Upper lobe of right lung (tissue), 1 donor: ENCODE measurements at regions not wholly inside any gene's neighbourhood (a gene's known extent, or its start where the extent isn't known, plus 50 kb on each side); places are given as distances from the start of the nearest gene placed in this dataset.
"Not testable (repeated sequence)": the region's sequence is repeated elsewhere in the genome, so short reads cannot be mapped to it uniquely, and the experiment has no call there.

Experiments used
- ATAC-seq: fragments of 200-7000 bp; cut with Tn5 transposase; one replicate; pipeline ENCODE4 v1.9.1; 2020; ENCODE audit warnings: mild to moderate bottlenecking, moderate library complexity
- DNase-seq: peaks from one replicate; pipeline ENCODE4 v3.0.0-alpha.2; 2020
- H3K27ac ChIP-seq: fragments of 200-600 bp; one replicate; pipeline ENCODE4 v1.8.0; 2022
- H3K27me3 ChIP-seq: fragments of 200-600 bp; one replicate; pipeline ENCODE4 v1.8.0; 2022; ENCODE audit warnings: mild to moderate bottlenecking
- H3K36me3 ChIP-seq: fragments of 200-600 bp; one replicate; pipeline ENCODE4 v1.8.0; 2022
- H3K4me1 ChIP-seq: fragments of 200-600 bp; one replicate; pipeline ENCODE4 v1.8.0; 2022
- H3K4me3 ChIP-seq: fragments of 200-600 bp; one replicate; pipeline ENCODE4 v1.8.0; 2022; ENCODE audit warnings: mild to moderate bottlenecking
- H3K9me3 ChIP-seq: fragments of 200-600 bp; one replicate; pipeline ENCODE4 v1.8.0; 2022
- intact Hi-C: fragments of 100-400 bp; cut with DNase I; formaldehyde crosslinking; loops from one replicate; pipeline ENCODE4 v1.11.0; 2022
- TF ChIP-seq, protein P1 (sequence below): fragments of 200-600 bp; IDR thresholded peaks from one replicate; pipeline ENCODE4 v1.8.0; 2022; ENCODE audit warnings: antibody characterized with exemption
- donor health status: DM: no; HTN: yes; CAD: no; lungs with severe emphysema.

DNA sequence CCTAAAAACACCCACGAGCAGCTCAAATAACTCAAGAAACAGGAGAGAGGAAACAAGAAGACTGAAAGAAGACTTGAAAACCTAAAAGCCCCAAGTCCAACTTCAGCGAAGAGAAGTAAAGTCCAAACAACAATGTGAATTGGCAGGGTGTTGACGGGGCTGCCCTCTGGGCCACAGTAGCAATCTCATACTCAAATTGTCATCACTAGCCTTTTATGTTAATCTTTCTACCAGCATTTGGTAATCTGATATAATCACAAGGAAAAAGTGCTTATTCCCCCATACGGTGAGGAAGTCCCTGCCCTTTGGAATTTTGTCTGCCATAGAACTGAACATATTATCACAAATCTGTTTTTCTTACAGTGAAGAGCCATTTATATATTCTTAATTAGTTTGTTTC is 51.5 kb upstream of the IFNE start:
- DNase-seq (no peak), ATAC-seq (no peak)

DNA sequence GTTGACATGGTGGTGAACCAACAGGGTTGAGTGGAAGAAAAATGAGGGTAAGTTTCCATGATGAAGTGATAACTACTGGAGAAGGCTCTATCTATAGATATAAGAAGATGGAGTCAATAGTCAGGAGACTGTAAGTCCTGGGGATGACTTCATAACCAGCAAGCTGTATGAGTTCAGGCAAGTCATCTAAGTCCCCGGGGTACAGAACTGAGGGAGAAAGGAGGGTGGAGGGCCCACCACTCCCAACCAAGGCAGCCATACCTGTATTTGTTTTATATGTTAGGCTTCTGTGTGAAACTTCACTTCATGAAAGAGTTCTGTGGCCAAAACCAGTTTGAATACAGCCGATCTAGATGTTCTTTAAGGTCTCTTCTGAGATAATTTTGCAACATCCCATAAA is 53.3 kb upstream of the IFNE start:
- no peaks in the 10 kb centered on the region for H3K4me1 ChIP-seq
- intact Hi-C loops = no loop called here
- no peaks in the 10 kb centered on the region for H3K9me3 ChIP-seq
- no peak overlapping the region for H3K4me3 ChIP-seq
- TF ChIP-seq, protein P1, sequence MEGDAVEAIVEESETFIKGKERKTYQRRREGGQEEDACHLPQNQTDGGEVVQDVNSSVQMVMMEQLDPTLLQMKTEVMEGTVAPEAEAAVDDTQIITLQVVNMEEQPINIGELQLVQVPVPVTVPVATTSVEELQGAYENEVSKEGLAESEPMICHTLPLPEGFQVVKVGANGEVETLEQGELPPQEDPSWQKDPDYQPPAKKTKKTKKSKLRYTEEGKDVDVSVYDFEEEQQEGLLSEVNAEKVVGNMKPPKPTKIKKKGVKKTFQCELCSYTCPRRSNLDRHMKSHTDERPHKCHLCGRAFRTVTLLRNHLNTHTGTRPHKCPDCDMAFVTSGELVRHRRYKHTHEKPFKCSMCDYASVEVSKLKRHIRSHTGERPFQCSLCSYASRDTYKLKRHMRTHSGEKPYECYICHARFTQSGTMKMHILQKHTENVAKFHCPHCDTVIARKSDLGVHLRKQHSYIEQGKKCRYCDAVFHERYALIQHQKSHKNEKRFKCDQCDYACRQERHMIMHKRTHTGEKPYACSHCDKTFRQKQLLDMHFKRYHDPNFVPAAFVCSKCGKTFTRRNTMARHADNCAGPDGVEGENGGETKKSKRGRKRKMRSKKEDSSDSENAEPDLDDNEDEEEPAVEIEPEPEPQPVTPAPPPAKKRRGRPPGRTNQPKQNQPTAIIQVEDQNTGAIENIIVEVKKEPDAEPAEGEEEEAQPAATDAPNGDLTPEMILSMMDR = no peak
- ATAC-seq = no peak
- no peak for DNase-seq
- peaks cover 6% of the 10 kb centered on the region for H3K27me3 ChIP-seq
- no peaks in the 10 kb centered on the region for H3K36me3 ChIP-seq
- no peak overlapping the region for H3K27ac ChIP-seq

More for the DNA sequence above, 51.5 kb upstream of the IFNE start:
- Histone ChIP-seq H3K4me3 (no peak overlapping the region), H3K9me3 (no peaks in the 10 kb centered on the region), H3K27me3 (peaks cover 6% of the 10 kb centered on the region), H3K4me1 (no peaks in the 10 kb centered on the region), H3K36me3 (no peaks in the 10 kb centered on the region), H3K27ac (no peak overlapping the region)
- intact Hi-C loops = no loop called here
- TF ChIP-seq, protein P1 = no peak

DNA sequence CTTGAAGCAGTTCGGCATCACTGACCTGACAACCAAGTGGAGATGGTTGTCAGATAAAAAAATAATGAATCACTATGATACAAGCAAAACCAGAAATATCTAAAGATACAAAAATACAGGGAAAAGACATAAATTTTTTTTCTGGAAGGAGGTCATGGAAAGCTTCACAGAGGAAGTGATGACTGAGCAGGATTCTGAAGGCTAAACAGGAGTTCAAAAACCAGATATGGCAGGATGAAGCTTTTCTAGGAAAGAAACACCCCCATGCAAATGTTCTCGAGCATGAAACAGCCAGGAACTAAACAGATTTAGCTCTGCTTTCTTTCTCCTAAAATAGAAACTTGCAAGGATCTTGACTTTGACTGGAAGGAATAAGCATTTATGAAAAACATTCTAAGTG is 60.7 kb upstream of the IFNE start:
- Histone ChIP-seq H3K36me3 (no peaks in the 10 kb centered on the region), H3K27ac (no peak overlapping the region), H3K27me3 (peaks cover 4% of the 10 kb centered on the region), H3K4me1 (no peaks in the 10 kb centered on the region), H3K9me3 (no peaks in the 10 kb centered on the region), H3K4me3 (no peak overlapping the region)
- ATAC-seq (no peak), DNase-seq (no peak)
- TF ChIP-seq, protein P1 = no peak
- intact Hi-C loops = no loop called here

DNA sequence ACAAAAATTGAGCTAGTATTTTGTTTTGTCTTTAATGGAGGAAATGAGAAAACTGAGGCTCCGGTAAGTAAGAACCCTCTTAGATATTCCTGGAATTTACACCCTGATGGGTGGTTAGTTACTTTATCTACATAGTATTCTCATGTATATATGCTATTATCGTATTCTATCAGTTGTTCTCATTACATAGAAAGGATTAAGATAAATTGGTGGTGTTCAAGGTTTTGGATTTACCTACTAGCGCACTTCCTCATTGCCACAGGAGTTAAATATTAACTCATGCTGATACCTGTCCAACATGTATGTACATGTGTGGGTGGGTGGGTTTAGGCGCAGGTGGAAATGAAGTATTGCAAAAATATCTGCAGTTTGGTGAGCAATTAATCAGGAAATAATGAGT is 61.1 kb upstream of the IFNE start:
- Histone ChIP-seq H3K27me3 (peaks cover 4% of the 10 kb centered on the region), H3K4me1 (no peaks in the 10 kb centered on the region), H3K27ac (no peak overlapping the region), H3K36me3 (no peaks in the 10 kb centered on the region), H3K9me3 (no peaks in the 10 kb centered on the region), H3K4me3 (no peak overlapping the region)
- no peak for DNase-seq
- TF ChIP-seq, protein P1 = no peak
- intact Hi-C loops = no loop called here
- no peak for ATAC-seq

DNA sequence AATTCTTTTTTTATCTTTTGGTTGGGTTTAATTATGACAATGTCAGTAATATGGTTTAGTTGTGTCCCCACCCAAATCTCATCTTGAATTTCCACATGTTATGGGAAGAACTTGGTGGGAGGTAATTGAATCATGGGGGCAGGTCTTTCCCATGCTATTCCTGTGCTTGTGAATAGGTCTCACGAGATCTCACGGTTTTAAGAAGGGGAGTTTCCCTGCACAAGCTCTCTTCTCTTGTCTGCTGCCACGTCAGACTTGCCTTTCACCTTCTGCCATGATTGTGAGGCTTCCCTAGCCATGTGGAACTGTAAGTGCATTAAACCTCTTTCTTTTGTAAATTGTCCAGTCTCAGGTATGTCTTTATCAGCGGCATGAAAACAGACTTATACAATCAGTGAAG is 61.7 kb upstream of the IFNE start:
- DNase-seq, ATAC-seq, H3K27me3 ChIP-seq, H3K9me3 ChIP-seq, H3K36me3 ChIP-seq, H3K4me3 ChIP-seq, H3K27ac ChIP-seq, intact Hi-C loops, H3K4me1 ChIP-seq: not testable (repeated sequence)

DNA sequence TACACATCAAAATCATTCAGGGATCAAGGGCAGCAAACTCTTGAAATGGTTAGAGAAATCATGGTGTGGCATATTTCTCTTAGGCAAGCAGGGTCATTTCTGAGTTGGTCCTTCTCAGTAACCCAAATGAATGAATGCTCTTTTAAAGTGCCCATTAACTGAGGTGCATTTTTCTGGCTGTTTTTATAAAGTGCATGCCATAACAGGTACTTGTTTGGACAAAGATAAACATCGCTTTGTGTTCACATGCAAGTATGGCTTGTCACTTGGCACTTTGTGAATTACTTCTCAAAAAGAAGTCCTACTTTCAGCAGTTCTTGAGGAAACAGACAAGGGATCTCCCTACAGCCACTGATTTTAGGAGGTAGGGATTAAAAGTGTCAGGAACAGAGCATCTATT is 64.8 kb upstream of the IFNE start:
- Histone ChIP-seq H3K27me3 (peaks cover 7% of the 10 kb centered on the region), H3K36me3 (no peaks in the 10 kb centered on the region), H3K27ac (no peak overlapping the region), H3K4me3 (no peak overlapping the region), H3K9me3 (no peaks in the 10 kb centered on the region), H3K4me1 (no peaks in the 10 kb centered on the region)
- DNase-seq (no peak), ATAC-seq (no peak)
- intact Hi-C loops = no loop called here
- TF ChIP-seq, protein P1 = no peak
